Epithelial cell of esophagus (primary cell): ENCODE measurements at regions not wholly inside any gene's neighbourhood (a gene's known extent, or its start where the extent isn't known, plus 50 kb on each side); places are given as distances from the start of the nearest gene placed in this dataset.

Experiments
- DNase-seq: peaks from one replicate; pipeline ENCODE4 v3.0.0; 2010; ENCODE audit warnings: low read depth
- H3K4me3 ChIP-seq: 2 replicates; pipeline ENCODE4 v1.5.1; 2011; ENCODE audit warnings: mild to moderate bottlenecking, low read length, control low read depth
- TF ChIP-seq, protein P1 (sequence below): IDR thresholded peaks from 2 replicates; pipeline ENCODE4 v1.5.1; 2011; ENCODE audit warnings: low read depth, mild to moderate bottlenecking, low read length, control low read depth, inconsistent platforms; ENCODE audit not compliant: insufficient read depth; ENCODE audit errors: missing control alignments

GRCh38 chr6:94238868-94239267 is 819.5 kb upstream of the EPHA7 start:
- H3K4me3 ChIP-seq, result no peak overlapping the region
- TF ChIP-seq, protein P1, sequence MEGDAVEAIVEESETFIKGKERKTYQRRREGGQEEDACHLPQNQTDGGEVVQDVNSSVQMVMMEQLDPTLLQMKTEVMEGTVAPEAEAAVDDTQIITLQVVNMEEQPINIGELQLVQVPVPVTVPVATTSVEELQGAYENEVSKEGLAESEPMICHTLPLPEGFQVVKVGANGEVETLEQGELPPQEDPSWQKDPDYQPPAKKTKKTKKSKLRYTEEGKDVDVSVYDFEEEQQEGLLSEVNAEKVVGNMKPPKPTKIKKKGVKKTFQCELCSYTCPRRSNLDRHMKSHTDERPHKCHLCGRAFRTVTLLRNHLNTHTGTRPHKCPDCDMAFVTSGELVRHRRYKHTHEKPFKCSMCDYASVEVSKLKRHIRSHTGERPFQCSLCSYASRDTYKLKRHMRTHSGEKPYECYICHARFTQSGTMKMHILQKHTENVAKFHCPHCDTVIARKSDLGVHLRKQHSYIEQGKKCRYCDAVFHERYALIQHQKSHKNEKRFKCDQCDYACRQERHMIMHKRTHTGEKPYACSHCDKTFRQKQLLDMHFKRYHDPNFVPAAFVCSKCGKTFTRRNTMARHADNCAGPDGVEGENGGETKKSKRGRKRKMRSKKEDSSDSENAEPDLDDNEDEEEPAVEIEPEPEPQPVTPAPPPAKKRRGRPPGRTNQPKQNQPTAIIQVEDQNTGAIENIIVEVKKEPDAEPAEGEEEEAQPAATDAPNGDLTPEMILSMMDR, result no peak
- no peak for DNase-seq

- H3K4me3 ChIP-seq, result no peak overlapping the region
- no peak for DNase-seq
- TF ChIP-seq, protein P1, result no peak
These were observed 808.4 kb upstream of the EPHA7 start for GRCh38 chr6:94227741-94228140.

- no peak overlapping the region for H3K4me3 ChIP-seq
- DNase-seq, result no peak
- TF ChIP-seq, protein P1, result no peak
These were observed 798.5 kb upstream of the EPHA7 start for GRCh38 chr6:94217836-94218235.

DNA sequence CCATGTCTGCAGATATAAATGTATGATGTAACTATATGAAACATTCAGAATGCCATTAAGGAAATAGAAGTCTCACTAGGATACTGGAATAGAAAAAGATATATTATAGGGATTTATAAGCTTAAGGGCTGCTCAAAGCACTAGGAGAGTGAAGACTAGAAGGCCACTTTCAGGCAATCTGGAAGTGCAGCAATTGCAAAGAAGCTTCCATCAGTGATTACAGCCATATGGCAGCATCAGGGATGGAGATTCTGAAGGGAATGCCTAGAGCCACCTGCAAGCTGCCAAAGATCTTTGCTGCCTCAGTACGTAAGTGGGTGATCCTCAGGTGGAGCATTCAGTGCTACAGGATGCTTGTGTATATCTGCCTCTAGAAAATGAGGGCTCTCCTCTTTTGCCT is 796.2 kb upstream of the EPHA7 start:
- no peak for DNase-seq
- H3K4me3 ChIP-seq, result no peak overlapping the region
- TF ChIP-seq, protein P1, result no peak

GRCh38 chr6:94213226-94213625 is 793.9 kb upstream of the EPHA7 start:
- TF ChIP-seq, protein P1, result no peak
- H3K4me3 ChIP-seq, result no peak overlapping the region
- DNase-seq, result no peak

GRCh38 chr6:94196891-94197290 is 777.5 kb upstream of the EPHA7 start:
- TF ChIP-seq, protein P1, result no peak
- DNase-seq, result no peak
- no peak overlapping the region for H3K4me3 ChIP-seq

GRCh38 chr6:94190030-94190429 is 770.7 kb upstream of the EPHA7 start:
- DNase-seq, result no peak
- TF ChIP-seq, protein P1, result no peak

More at GRCh38 chr6:94190030-94190429, 770.7 kb upstream of the EPHA7 start:
- H3K4me3 ChIP-seq, result no peak overlapping the region
